ENCODE measurements at regions not wholly inside any gene's neighbourhood (a gene's known extent, or its start where the extent isn't known, plus 50 kb on each side); places are given as distances from the start of the nearest gene placed in this dataset.

- no peak for TF ChIP-seq CTCF (IDR thresholded peaks at IDR 0.05; ENCODE audit: low read depth, low read length)
- H3K4me3 ChIP-seq (replicated peaks in 1 of 2; ENCODE audit: low read depth in 2 of 2, low read length in 2 of 2): no peak overlapping the region
- no peak for DNase-seq (ENCODE audit: low read depth in 2 of 2)
Measured at GRCh38 chr6:33905071-33905609, 101.3 kb upstream of the MLN start.

GRCh38 chr6:33904747-33905065 lies 100.9 kb upstream of the MLN start:
- H3K4me3 ChIP-seq (replicated peaks in 1 of 2; ENCODE audit: low read depth in 2 of 2, low read length in 2 of 2): no peak overlapping the region
- TF ChIP-seq CTCF (IDR thresholded peaks at IDR 0.05; ENCODE audit: low read depth, low read length): no peak

GRCh38 chr6:33904050-33904746 lies 100.4 kb upstream of the MLN start:
- no peak for TF ChIP-seq CTCF (IDR thresholded peaks at IDR 0.05; ENCODE audit: low read depth, low read length)
- no peak overlapping the region for H3K4me3 ChIP-seq (replicated peaks in 1 of 2; ENCODE audit: low read depth in 2 of 2, low read length in 2 of 2)
- DNase-seq (ENCODE audit: low read depth in 2 of 2): no peak

More at GRCh38 chr6:33904747-33905065, 100.9 kb upstream of the MLN start:
- no peak for DNase-seq (ENCODE audit: low read depth in 2 of 2)

GRCh38 chr6:33903579-33903978 lies 99.8 kb upstream of the MLN start:
- no peak overlapping the region for H3K4me3 ChIP-seq (replicated peaks in 1 of 2; ENCODE audit: low read depth in 2 of 2, low read length in 2 of 2)
- no peak for DNase-seq (ENCODE audit: low read depth in 2 of 2)
- no peak for TF ChIP-seq CTCF (IDR thresholded peaks at IDR 0.05; ENCODE audit: low read depth, low read length)

GRCh38 chr6:33902457-33902853 lies 98.7 kb upstream of the MLN start:
- no peak for TF ChIP-seq CTCF (IDR thresholded peaks at IDR 0.05; ENCODE audit: low read depth, low read length)
- no peak for DNase-seq (ENCODE audit: low read depth in 2 of 2)
- H3K4me3 ChIP-seq (replicated peaks in 1 of 2; ENCODE audit: low read depth in 2 of 2, low read length in 2 of 2): no peak overlapping the region

GRCh38 chr6:33901822-33902456 lies 98.1 kb upstream of the MLN start:
- DNase-seq (ENCODE audit: low read depth in 2 of 2): no peak
- H3K4me3 ChIP-seq (replicated peaks in 1 of 2; ENCODE audit: low read depth in 2 of 2, low read length in 2 of 2): no peak overlapping the region
- no peak for TF ChIP-seq CTCF (IDR thresholded peaks at IDR 0.05; ENCODE audit: low read depth, low read length)

Measured in cardiac fibroblast (primary cell).